Sigmoid colon (tissue), 4 donors: ENCODE measurements at regions not wholly inside any gene's neighbourhood (a gene's known extent, or its start where the extent isn't known, plus 50 kb on each side); places are given as distances from the start of the nearest gene placed in this dataset.

ENCODE experiments used
- EP300 ChIP-seq, 4 donors: sonication (generic); formaldehyde crosslinking; IDR thresholded peaks; one replicate each; pipeline ENCODE4 v1.6.1; 2017; ENCODE audit warnings: antibody characterized with exemption in 4 of 4
- POLR2A ChIP-seq, 2 donors: fragments of 450-650 bp; IDR thresholded peaks; one replicate each; pipeline ENCODE4 v1.6.1; 2016; ENCODE audit warnings: antibody characterized with exemption in 2 of 2, mild to moderate bottlenecking in 2 of 2, moderate library complexity in 2 of 2
- POLR2AphosphoS5 ChIP-seq, 4 donors: sonication (generic); formaldehyde crosslinking; IDR thresholded peaks; one replicate each; pipeline ENCODE4 v1.6.1; 2017; ENCODE audit warnings: antibody characterized with exemption in 4 of 4

DNA sequence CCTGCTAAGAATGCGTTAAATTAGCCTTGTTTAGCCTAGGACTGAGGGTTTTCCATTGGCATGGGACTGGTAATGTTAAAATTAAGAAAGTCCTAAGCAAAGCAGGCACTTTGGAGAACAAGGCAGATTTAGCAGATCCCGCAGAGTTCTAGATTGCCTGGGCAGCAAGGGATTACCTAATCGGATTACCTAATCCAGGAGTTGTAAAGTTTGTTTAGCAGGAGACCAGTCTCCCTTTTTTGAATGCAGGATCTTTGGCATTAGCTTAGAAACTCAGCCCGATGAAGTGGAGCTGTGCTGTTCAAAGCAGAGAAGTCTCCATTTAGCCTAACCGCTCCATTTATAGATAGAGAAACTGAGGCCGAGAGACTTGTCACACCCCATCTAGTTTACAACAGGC is 206.0 kb downstream of the DMRT2 start:
- TF ChIP-seq POLR2AphosphoS5 (IDR thresholded peaks at IDR 0.05) (no peak), POLR2A (IDR thresholded peaks at IDR 0.05) (no peak), EP300 (IDR thresholded peaks at IDR 0.05) (no peak)
